Upper lobe of left lung (tissue), 4 donors: ENCODE measurements at regions not wholly inside any gene's neighbourhood (a gene's known extent, or its start where the extent isn't known, plus 50 kb on each side); places are given as distances from the start of the nearest gene placed in this dataset.

Experiments
- CTCF ChIP-seq, 6 experiments: fragments of 450-650 bp in 4 of 6; fragments of 200-600 bp in 2 of 6; sonication (generic) in 2 of 6; IDR thresholded peaks; one replicate each; pipeline ENCODE4 v1.5.1; 2016 to 2019; ENCODE audit warnings: antibody characterized with exemption in 6 of 6
- EP300 ChIP-seq, 4 donors: sonication (generic); formaldehyde crosslinking; IDR thresholded peaks; one replicate each; pipeline ENCODE4 v1.5.1; 2017; ENCODE audit warnings: antibody characterized with exemption in 4 of 4, control low read depth in 2 of 4
- POLR2AphosphoS5 ChIP-seq, 2 donors: sonication (generic); formaldehyde crosslinking; IDR thresholded peaks; one replicate each; pipeline ENCODE4 v1.5.1; 2017; ENCODE audit warnings: antibody characterized with exemption in 2 of 2

DNA sequence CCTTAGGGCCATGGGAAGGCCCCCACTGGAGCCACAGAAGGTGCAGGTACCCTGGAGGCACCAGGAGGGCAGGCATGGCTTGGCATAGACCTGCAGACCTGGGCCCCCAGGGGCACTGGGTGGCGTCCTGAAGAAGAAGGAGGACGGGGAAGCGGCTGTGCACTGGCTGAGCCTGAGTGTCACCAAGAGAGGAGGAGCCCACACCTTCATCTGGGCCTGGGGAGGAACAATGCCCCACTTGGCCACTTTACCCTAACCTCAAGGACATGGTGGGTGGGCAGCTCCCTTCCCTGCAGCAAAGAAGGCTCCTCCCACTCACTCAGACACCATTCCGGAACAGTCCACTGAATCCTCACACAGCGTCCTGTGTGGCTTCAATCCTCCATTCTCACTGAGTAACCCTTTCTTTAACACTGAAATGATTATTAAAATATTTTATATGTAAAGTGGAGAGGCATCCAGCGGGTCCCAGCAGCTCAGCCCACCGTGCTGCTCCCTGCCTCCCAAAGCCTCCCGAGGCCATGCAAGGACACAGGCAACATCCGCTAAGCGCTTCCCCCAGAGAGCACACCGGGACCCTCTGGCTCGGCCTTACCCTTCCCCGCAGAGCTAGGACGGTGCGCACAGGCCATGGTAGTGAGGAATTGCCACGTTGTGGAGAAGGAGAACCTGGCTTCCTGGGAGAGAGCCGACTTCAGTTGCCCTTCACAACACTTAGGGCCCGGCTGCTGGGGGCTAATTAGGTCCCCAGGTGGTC lies 516.7 kb upstream of the MGMT start:
- TF ChIP-seq CTCF (IDR thresholded peaks at IDR 0.05) (no peak), EP300 (IDR thresholded peaks at IDR 0.05) (no peak), POLR2AphosphoS5 (IDR thresholded peaks at IDR 0.05) (no peak)
